ENCODE measurements at regions not wholly inside any gene's neighbourhood (a gene's known extent, or its start where the extent isn't known, plus 50 kb on each side); places are given as distances from the start of the nearest gene placed in this dataset.

GRCh38 chr21:36569511-36569910, 89.6 kb upstream of the CLDN14 start:
- H3K79me2 ChIP-seq (ENCODE audit: insufficient read depth, low read length), result no peaks in the 10 kb centered on the region
- H3K9me3 ChIP-seq (ENCODE audit: control insufficient read depth in 1 of 2, insufficient read depth in 1 of 2, low read depth in 1 of 2, low read length in 2 of 2), result no peaks in the 10 kb centered on the region
- H2AFZ ChIP-seq (ENCODE audit: low read depth, low read length, poor library complexity, severe bottlenecking), result no peak overlapping the region
- no peaks in the 10 kb centered on the region for H3K9me2 ChIP-seq (ENCODE audit: insufficient read depth)
- no peak overlapping the region for H3K4me3 ChIP-seq (replicated peaks in 1 of 2; ENCODE audit: low read depth in 1 of 2, low read length in 2 of 2)
- H3K4me2 ChIP-seq (ENCODE audit: low read length), result no peak overlapping the region
- TF ChIP-seq YY1 (IDR thresholded peaks at IDR 0.05; ENCODE audit: extremely low read depth, insufficient replicate concordance, low read depth, low read length) (no peak), TCF7L2 (IDR thresholded peaks at IDR 0.05; ENCODE audit: borderline replicate concordance, extremely low read depth, insufficient read depth, insufficient read length) (no peak), POLR2A (IDR thresholded peaks at IDR 0.05; ENCODE audit: borderline replicate concordance, extremely low read depth, insufficient read depth, insufficient read length) (no peak), CBX3 (IDR thresholded peaks at IDR 0.05; ENCODE audit: low read depth) (no peak), SIN3A (IDR thresholded peaks at IDR 0.05; ENCODE audit: low read depth) (no peak), SP1 (IDR thresholded peaks at IDR 0.05; ENCODE audit: low read depth) (no peak), ELF1 (IDR thresholded peaks at IDR 0.05; ENCODE audit: borderline replicate concordance, low read depth) (no peak), CTCF (IDR thresholded peaks at IDR 0.05 in 2 of 3, conservative IDR thresholded peaks at IDR 0.05 in 1 of 3; ENCODE audit: borderline replicate concordance in 1 of 3, insufficient read depth in 1 of 3, low read depth in 2 of 3, low read length in 2 of 3) (no peak), REST (IDR thresholded peaks at IDR 0.05; ENCODE audit: low read depth) (no peak), EZH2phosphoT487 (IDR thresholded peaks at IDR 0.05; ENCODE audit: borderline replicate concordance) (no peak), SRF (IDR thresholded peaks at IDR 0.05; ENCODE audit: low read depth) (no peak), FOSL1 (IDR thresholded peaks at IDR 0.05; ENCODE audit: low read depth) (no peak), EZH2 (IDR thresholded peaks at IDR 0.05) (no peak), CEBPB (IDR thresholded peaks at IDR 0.05; ENCODE audit: low read depth) (no peak), ZFX (IDR thresholded peaks at IDR 0.05) (no peak), EGR1 (IDR thresholded peaks at IDR 0.05; ENCODE audit: low read depth) (no peak)
- TF ChIP-seq, protein P1, sequence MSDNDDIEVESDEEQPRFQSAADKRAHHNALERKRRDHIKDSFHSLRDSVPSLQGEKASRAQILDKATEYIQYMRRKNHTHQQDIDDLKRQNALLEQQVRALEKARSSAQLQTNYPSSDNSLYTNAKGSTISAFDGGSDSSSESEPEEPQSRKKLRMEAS (IDR thresholded peaks at IDR 0.05), result no peak
- TF ChIP-seq, protein P2, sequence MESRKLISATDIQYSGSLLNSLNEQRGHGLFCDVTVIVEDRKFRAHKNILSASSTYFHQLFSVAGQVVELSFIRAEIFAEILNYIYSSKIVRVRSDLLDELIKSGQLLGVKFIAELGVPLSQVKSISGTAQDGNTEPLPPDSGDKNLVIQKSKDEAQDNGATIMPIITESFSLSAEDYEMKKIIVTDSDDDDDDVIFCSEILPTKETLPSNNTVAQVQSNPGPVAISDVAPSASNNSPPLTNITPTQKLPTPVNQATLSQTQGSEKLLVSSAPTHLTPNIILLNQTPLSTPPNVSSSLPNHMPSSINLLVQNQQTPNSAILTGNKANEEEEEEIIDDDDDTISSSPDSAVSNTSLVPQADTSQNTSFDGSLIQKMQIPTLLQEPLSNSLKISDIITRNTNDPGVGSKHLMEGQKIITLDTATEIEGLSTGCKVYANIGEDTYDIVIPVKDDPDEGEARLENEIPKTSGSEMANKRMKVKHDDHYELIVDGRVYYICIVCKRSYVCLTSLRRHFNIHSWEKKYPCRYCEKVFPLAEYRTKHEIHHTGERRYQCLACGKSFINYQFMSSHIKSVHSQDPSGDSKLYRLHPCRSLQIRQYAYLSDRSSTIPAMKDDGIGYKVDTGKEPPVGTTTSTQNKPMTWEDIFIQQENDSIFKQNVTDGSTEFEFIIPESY (IDR thresholded peaks at IDR 0.05; ENCODE audit: extremely low read depth, insufficient replicate concordance, low read length), result no peak
- TF ChIP-seq, protein P3, sequence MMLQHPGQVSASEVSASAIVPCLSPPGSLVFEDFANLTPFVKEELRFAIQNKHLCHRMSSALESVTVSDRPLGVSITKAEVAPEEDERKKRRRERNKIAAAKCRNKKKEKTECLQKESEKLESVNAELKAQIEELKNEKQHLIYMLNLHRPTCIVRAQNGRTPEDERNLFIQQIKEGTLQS (IDR thresholded peaks at IDR 0.05), result no peak
- no peaks in the 10 kb centered on the region for H3K4me1 ChIP-seq (ENCODE audit: control insufficient read depth in 1 of 2, insufficient read depth in 2 of 2, low read length in 2 of 2)
- no TSS peak for BruUV-seq (replicated peaks)
- no peak overlapping the region for H3K9ac ChIP-seq (ENCODE audit: low read length)
- intact Hi-C loops (cut with micrococcal nuclease), result no loop called here
- H3K36me3 ChIP-seq (ENCODE audit: control insufficient read depth in 1 of 2, insufficient read depth in 2 of 2, low read length in 2 of 2), result no peaks in the 10 kb centered on the region
- ChIA-PET POLR2A (no interaction called here), RAD21 (ENCODE audit: low non-redundant PET in 1 of 2, low total read pairs in 2 of 2, uncharacterized antibody in 2 of 2, unreplicated experiment in 2 of 2) (no interaction called here), CTCF (interaction anchor here (0.7 kb wide), 1 partner anchor 187 kb away, joined by 3 read pairs; no protein-coding TSS in a partner anchor)
- DNase-seq (ENCODE audit: low read depth, low spot score) (no peak), ATAC-seq (no peak)
- no peaks in the 10 kb centered on the region for H4K20me1 ChIP-seq (ENCODE audit: insufficient read depth)
- peaks cover 39% of the 10 kb centered on the region for H3K27me3 ChIP-seq (ENCODE audit: insufficient read depth, low read length)
- H3K27ac ChIP-seq (ENCODE audit: low read depth, low read length), result no peak overlapping the region
